GM21367 (cell line): ENCODE measurements at regions not wholly inside any gene's neighbourhood (a gene's known extent, or its start where the extent isn't known, plus 50 kb on each side); places are given as distances from the start of the nearest gene placed in this dataset.

ENCODE experiments used
- ATAC-seq: cut with Tn5 transposase; IDR thresholded peaks from one replicate; pipeline ENCODE4 v1.9.1; 2021; ENCODE audit not compliant: unreplicated experiment

GRCh38 chr1:58149271-58149812 lies 397.2 kb downstream of the OMA1 start:
- ATAC-seq, result no peak

GRCh38 chr1:58144698-58145270 lies 401.7 kb downstream of the OMA1 start:
- no peak for ATAC-seq

DNA sequence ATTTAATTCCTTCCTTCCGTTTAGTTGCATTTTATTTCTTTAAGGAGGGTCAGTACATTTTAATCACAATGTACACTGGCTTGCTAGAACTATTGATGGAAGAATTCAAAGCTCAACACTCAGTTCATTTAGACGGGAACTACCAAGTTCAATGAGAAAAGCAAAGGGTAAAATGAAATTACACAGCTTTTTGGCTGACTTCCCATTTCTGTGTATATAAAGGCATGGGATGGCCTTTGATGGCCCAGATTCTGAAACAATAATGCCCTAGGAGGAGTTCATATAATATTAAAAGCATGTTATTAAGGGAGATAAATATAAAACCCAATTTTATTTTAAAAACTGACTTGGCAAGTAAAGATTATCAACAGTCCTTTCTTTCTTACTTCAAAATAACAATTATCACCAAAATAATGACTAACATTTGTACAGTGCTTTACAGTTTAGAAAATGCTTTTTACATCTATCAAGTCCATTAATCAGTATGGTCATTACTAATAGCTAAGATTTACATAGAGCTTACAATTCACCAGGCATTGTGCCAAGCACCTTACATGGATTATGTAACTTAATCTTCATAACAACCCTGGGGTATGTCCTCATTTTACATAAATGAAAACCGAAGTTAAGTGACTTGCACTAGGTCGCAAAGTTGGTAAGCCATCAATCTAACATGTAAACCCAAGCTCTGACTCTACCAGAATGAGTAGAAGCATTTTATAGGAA lies 402.4 kb downstream of the OMA1 start:
- ATAC-seq, result no peak

DNA sequence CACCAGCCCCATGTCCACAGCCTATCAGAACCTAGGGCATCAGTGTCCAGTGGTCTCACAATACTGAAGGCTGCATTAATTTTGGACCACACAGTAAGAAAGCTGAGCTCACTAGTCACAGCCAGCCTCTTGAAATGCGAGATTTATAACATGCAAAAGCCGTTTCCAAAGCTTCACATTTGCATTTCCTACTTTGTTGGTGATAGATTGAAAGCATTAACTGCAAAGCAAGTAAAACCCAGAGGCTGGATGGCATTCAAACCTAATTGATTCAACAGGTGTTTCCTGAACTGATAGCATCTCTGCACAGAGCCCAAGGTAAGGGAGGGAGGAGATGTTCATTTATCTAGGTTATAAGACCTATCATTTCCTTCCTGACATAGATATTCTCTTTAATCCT lies 410.1 kb downstream of the OMA1 start:
- no peak for ATAC-seq

GRCh38 chr1:58135821-58136321 lies 410.7 kb downstream of the OMA1 start:
- ATAC-seq, result no peak

DNA sequence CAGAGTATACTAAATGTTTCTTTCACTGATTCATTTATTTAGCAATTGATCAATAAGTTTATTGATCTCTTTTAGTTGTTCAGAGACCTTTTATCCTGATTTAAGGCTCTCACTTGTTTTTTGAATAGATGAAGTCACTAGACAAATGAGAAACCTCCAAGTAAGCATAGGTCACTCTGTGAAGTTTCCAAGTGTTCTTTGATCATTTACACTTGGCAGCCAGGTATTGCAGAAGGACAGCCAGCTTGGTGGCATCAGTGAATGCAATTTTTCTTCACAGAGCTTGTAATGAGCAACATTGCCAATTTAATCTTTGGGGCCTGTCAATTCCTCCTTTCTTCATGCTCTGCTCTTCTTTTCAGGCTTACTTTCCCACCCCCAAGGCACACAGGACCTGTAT lies 413.0 kb downstream of the OMA1 start:
- no peak for ATAC-seq

DNA sequence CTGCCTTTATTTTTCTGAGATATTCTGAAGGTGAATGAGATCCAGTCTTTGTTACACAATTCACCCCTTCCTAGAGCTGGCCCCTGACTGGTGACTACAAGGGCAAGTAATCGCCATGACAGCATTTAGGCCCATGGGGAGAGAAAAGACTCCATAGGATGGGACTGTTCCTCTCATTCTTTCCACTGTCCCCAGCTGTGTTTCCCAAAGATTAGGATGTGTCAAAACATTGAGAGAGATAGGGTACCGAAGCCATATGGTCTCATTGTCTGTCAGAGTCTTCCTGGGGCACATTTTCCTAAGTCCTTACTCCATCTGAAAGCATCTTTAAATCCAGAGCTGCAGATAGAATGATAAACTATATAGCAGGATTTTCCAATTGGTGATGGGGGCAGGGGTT lies 423.5 kb downstream of the OMA1 start:
- ATAC-seq, result no peak

- no peak for ATAC-seq
These were observed 426.6 kb downstream of the OMA1 start for GRCh38 chr1:58119971-58120370.

- ATAC-seq, result no peak
These were observed 430.2 kb downstream of the OMA1 start for GRCh38 chr1:58116284-58116683.

GRCh38 chr1:58109646-58110200 lies 436.8 kb downstream of the OMA1 start:
- ATAC-seq, result no peak

DNA sequence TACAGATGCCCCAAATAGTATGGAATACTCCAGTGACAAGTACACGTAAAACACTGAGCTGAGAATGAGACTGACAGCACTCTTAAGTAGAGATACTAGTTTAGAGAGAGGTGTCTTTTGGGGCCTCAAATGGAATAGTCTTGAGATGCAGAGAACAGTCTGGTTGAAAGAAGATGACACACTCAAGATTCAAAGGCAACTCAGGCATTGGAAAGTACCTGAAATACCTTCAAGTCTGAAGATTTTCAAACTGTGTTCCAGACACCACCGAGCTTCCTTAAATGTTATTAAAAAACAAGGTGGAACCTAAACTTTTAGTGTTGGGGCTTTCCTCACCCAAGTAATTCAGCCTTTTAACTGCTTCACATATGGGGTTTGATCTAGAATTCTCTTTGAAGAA lies 437.7 kb downstream of the OMA1 start:
- no peak for ATAC-seq

DNA sequence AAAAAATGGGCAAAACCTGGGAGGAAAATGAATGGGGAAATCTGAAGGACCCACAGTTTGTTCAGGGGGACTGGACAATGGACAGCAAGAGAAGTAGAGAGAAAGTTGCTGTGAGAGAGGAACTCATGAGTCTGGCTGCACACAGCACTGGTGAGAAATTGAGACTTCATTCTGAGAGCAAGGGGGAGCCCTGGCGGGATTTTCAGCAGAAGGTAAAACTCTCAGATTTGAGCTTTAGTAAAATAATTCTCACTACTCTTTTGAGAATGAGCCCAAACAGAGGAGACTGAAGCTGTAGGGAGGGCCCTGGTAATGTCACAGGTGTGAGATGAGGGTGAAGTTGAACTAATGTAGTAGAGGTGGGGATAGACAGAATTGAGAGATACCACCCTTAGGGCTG lies 438.6 kb downstream of the OMA1 start:
- ATAC-seq, result no peak

GRCh38 chr1:58104960-58105359 lies 441.6 kb downstream of the OMA1 start:
- ATAC-seq, result no peak

DNA sequence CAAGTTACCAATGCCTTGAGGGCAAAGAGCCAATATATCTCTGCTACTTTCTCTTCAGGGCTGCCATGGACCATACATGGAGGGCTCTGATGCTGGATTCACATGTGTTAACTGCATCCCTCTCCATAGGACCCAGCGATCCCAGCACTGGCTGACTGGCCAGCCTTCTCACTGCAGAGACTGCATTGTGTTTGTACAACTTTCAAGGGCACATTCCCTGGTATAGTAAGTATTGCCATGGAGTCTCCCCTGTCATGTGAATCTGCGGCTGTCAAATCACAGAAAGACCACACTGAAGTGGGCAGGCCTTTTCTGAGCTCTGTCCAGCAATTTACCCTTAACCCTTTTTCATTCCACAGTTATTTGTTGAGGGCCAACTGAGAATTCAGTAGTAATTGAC lies 449.8 kb downstream of the OMA1 start:
- no peak for ATAC-seq

DNA sequence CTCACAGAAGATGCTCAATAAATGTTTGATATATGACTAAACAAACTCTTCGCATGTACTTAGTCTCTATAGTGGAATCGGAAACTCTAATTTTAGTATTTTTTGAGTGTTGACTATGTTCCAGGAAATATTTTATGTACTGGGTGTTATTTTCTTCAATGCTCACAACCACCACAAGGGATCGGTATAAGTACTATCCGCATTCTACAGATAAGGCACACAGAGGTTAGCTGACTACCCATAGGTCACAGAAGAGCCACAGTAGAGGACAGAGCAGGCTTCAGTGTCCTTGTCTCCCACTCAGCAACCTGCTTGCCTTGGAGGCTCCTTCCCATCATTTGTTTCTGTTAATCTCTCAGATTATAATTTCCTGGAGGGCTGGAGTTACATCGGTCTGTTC lies 451.3 kb downstream of the OMA1 start:
- ATAC-seq, result no peak

- no peak for ATAC-seq
These were observed 452.3 kb downstream of the OMA1 start for GRCh38 chr1:58094221-58094620.

- ATAC-seq, result no peak
These were observed 455.9 kb downstream of the OMA1 start for GRCh38 chr1:58090640-58091039.

GRCh38 chr1:58089898-58090534 lies 456.5 kb downstream of the OMA1 start:
- ATAC-seq, result no peak

GRCh38 chr1:58084266-58084665 lies 462.3 kb downstream of the OMA1 start:
- ATAC-seq, result no peak

DNA sequence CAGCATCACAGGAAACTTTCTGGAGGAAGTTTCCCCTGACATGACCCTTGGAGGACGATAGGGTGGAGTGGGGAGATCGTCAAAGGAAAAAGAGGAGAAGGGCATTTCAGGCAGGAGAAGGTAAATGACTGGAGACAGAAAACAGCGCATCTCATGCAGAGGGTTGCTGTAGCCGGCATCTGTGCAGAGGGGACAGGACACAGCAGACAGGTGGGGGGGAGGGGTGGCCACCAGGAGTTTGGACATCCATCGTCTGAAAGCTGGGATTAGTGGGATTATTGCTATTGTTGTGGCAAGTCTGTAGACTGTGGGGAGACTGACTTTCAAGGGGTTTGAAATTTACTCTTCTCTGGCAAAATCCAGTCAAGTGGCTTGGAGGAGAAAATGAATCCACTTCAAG lies 463.9 kb downstream of the OMA1 start:
- no peak for ATAC-seq

- ATAC-seq, result no peak
These were observed 470.3 kb downstream of the OMA1 start for GRCh38 chr1:58076258-58076657.

DNA sequence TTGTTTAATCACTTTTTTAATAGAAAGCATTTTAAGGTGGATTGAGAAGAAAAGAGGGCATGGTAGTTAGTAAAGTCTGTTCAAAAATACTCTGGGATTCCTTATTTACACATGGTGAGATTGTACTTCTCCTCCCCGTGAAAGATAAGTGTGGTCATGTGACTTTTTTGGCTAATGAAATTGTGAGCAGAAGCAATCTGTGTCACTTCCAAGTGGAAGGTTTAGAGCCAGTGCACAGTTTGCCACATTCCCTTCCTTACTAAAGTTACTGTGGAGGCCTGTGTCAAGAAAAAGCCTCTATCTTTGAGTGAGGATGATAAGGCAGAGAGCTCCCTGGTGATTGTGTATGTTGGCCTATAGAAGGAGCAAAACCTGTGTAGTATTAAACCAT lies 471.3 kb downstream of the OMA1 start:
- ATAC-seq, result no peak
